HT1080 (cell line): ENCODE measurements at regions not wholly inside any gene's neighbourhood (a gene's known extent, or its start where the extent isn't known, plus 50 kb on each side); places are given as distances from the start of the nearest gene placed in this dataset.
A peak's percentile ranks its signal among the peaks of the same experiment; 100 is the strongest.
"Not testable (repeated sequence)": the region's sequence is repeated elsewhere in the genome, so short reads cannot be mapped to it uniquely, and the experiment has no call there.

Experiments
- DNase-seq: peaks from one replicate; pipeline ENCODE4 v3.0.0-alpha.2; 2015; ENCODE audit warnings: low read depth

- no peak for DNase-seq
Observed at GRCh38 chr14:106508216-106508615, 981.8 kb downstream of the TMEM121 start.

- DNase-seq, result no peak
Observed at GRCh38 chr14:106509176-106509575, 982.8 kb downstream of the TMEM121 start.

GRCh38 chr14:106509807-106510206 is 983.4 kb downstream of the TMEM121 start:
- DNase-seq, result no peak

GRCh38 chr14:106511006-106511799 is 984.8 kb downstream of the TMEM121 start:
- no peak for DNase-seq

DNA sequence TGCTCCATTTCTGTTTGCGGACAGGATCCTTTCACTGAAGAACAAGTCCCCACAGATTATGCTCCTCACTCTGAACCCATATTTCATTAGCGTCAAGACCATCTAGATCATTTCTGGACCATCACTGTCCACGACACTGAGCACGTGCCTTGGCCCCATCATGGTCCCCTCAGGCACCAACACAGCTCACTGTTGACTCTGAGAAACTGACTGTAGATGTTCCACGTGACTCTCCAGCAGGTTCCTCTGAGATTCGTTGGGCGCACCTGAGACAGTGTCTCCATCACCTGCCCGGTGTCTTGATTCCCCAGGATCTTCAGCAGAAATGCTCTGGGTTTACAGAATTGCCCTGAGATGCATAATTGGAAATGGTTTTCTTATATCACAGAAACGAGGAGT is 985.4 kb downstream of the TMEM121 start:
- DNase-seq, result no peak

- DNase-seq, result no peak
Observed at GRCh38 chr14:106513302-106513701, 986.9 kb downstream of the TMEM121 start.

DNA sequence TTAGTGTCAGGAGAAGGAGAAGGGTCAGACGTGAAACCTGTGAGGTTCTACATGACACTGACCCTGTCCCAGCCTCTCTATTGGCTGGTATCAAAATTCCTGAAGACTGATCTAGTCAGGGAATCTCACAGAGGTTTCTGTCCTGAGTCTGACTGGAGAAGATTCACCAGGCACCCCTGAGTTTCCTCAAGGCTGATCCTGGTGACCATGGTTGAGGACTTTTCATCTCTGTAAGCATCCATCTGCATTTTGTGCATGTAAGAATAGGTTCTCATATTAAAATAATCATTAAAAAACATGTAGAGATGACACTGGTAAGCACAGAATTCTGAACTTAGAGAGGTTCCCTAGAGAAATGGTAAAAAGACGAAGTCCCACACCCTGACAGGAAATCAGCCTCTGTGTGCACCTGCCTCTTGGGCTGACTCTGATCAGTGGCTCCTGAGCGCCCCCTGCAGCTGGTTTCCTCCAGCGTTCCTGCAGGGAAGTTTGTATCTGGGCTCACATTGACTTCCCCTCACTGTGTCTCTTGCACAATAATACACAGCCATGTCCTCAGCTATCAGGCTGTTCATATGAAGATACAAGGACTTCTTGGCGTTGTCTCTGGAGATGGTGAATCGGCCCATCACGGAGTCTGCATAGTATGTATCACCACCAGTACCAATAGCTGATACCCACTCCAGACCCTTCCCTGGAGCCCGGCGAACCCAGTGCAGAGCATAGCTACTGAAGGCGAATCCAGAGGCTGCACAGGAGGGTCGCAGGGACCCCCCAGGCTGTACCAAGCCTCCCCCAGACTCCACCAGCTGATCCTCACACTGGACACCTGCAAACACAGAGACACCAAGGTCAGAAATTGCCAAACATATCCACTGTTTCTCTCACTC is 991.9 kb downstream of the TMEM121 start:
- peak; percentile 21 for DNase-seq

DNA sequence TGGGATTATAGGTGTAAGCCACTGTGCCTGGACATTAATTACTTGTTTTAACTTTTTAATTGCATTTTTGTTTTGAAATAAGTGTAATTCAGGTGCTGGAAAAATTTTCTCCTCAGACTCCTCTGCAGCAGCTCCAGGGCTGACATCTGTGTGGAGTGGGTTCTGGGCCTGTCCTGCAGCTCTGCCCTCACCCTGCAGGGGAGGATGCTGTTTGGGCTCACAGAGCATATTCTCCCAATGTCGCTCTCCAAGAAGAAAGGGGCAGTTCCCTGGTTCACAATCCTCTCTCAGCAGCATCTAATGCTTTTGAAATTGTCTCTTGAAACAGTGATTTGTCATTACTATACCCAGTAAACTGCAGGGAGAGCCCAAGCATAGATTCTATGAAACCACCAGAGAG is 995.7 kb downstream of the TMEM121 start:
- not testable (repeated sequence) for DNase-seq

- no peak for DNase-seq
Observed at GRCh38 chr14:106522990-106523389, 996.6 kb downstream of the TMEM121 start.

DNA sequence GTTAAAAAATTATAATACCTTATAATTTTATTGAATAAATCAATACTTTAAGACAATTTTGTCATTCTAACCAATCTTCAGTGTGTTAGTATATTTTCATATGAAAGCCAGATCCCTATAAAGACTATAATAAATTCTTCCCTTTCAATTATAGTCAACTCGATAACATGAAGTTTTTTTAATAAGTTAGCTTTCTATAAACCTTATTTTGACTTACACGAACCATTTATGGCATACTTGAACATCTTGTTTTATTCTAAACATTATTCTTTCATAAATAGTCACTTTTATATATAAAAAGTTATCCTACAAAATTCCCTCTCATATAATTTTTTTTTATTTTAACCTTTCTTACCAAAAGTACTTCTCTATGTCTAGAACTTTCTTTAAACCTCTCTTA is 1002.3 kb downstream of the TMEM121 start:
- no peak for DNase-seq

DNA sequence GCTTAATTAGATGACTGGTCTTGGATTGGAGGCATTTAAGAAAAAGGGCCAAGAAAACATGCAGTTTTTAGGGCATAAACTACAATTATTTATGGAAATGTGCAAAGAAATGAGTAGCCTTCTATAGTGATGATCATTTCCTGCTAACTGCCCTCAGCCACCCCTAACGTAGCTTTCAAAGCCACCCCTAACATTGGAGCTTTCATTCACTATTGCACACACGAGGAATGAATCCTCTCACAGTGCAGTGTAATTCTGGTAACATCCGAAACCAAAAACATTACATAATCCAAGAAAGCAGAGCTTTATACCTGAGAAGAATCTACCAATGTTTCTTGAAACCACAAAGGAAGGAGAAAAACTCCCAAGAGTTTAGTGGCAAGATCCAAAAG is 1003.6 kb downstream of the TMEM121 start:
- no peak for DNase-seq

DNA sequence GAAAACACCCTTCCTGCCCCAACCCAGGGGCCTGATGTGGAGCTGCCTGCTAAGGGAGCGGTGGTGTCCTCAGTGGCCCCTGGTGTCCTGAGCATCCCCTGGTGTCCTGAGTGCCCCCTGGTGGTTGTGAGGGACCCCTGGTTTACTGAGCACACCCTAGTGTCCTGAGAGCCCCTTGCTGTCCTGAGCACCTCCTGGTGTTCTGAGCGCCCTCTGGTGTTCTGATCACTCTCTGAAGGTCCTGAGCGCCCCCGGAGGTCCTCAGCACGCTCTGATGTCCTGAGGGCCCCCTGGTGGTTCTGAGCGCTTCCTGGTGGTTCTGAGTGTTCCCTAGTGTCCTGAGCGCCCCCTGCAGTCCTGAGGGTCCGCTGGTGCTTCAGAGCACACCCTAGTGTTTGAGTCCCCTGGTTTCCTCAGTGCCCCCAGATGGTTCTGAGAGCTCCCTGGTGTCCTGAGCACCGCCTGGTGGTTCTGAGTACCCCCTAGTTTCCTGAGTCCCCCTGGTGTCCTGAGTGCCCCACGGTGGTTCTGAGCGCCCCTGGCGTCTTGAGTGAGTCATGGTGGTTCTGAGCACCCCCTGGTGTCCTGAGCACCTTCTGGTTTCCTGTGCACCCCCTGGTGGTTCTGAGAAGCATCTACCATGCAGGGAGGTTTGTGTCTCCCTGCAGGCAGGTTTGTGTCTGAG is 1004.2 kb downstream of the TMEM121 start:
- DNase-seq, result peak; percentile 38

DNA sequence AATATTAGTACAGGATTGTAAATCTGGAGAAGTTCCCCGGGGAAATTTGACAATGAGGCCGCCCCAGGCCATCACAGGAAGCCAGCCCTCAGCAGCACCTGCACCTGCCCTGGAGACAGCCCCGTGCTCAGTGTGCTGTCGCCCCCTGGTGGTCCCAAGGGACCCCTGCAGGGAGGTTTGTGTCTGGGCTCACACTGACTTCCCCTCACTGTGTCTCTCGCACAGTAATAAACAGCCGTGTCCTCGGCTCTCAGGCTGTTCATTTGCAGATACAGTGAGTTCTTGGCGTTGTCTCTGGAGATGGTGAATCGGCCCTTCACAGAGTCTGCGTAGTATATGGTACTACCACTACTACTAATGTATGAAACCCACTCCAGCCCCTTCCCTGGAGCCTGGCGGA is 1011.2 kb downstream of the TMEM121 start:
- not testable (repeated sequence) for DNase-seq

DNA sequence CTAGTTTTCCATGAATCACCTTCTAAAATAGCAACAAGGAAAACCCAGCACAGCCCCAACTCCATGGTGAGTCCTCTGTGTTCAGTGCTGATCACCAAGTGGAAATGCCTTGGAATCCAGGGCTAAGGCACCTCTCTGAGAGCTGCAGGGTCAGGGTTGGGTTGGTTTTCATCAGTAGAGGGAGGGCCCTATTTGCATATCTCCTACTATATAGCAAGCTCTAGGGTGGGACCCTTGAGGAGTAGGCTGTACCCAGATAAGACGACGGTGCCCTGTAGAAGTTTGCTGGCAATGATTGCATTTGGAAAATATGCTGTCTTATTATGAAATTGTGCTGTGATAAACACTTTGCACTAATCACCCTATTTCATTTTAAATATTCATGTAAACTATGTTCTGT is 1011.8 kb downstream of the TMEM121 start:
- DNase-seq, result no peak

DNA sequence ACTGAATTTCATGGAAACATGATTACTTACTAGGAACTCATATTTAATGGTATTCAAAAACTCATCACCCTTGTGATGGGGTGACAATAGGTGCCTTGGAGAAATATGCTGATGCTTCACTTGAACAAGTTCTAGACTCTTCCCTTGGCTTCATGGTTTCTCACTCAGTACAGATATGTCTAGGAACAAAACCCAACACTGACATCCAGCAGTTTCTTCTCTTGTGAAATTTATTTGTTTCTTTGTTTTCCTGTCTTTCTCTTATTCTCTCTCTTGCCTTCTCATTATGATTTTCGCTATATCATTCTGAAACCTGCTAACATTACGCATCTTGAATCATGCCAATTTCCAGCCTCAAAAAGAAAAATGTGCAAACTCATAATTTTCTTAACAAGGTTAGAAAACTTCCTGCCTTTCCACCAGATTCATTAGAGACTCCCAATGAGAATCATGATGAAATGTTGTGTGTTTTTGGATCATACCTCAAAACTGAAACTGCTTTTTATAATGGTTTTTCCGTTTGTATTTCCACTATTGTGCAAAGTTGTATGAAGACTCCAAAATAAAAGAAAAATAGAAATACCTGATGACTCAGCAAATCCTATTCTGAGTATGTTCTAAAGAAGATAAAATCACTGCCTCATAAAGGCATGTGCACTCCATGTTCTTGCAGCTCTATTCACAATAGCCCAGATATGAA is 1021.5 kb downstream of the TMEM121 start:
- no peak for DNase-seq

DNA sequence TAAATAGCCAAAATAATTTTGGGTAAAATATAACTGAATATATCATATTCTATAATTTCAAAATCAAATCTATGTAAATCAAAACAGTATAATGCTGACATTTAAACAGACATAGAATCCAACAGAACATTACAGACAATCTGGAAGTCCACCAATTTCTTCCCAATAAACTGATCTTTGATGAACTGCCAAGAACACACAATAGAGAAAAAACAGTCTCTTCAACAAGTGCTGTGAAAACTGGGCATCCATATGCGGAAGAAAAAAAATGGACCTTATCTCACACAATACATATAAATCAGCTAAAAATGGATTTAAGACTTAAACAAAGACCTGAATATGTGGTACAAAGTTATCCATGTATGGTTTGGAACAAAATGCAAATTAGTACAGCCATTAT is 1022.7 kb downstream of the TMEM121 start:
- DNase-seq, result no peak

DNA sequence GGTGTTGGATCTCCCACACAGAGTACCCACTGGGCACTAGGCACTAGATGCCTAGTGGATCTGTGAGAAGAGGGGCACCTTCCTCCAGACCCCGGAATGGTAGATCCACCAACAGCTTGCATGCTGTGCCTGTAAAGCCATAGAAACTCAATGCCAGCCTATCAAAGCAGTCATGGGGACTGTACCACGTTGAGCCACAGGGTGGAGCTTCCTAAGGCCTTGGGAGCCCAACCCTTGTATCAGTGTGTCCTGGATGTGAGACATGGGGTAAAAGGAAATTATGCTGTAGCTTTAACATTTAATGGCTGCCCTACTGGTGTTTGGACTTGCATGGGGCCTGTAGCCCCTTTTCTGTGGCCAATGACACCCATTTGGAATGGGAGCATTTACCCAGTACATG is 1024.9 kb downstream of the TMEM121 start:
- DNase-seq, result no peak

- not testable (repeated sequence) for DNase-seq
Observed at GRCh38 chr14:106556211-106556610, 1029.8 kb downstream of the TMEM121 start.

- peak; percentile 58 for DNase-seq
Observed at GRCh38 chr14:106556665-106557289, 1030.4 kb downstream of the TMEM121 start.

DNA sequence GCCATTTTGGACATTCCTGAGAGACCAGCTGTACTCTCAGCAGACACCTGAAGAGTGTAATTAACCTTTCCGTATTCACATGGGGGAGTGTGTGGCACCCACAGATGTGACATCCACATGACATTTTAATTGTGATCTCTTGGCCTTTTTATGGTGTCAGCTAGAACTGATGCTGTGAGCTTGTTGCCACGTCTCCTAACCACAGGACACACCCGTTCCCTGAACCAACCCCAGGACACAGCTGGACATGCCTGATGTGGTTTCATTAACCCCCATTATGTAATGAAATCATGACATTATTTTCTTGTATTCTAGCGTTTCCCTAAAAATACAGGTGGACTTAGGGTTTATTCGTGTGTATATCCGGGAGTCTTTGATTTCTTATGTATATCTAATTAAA is 1036.1 kb downstream of the TMEM121 start:
- no peak for DNase-seq
